HEK293T (cell line): ENCODE measurements at regions not wholly inside any gene's neighbourhood (a gene's known extent, or its start where the extent isn't known, plus 50 kb on each side); places are given as distances from the start of the nearest gene placed in this dataset.
"Not testable (repeated sequence)": the region's sequence is repeated elsewhere in the genome, so short reads cannot be mapped to it uniquely, and the experiment has no call there.

Experiments used
- ARNT ChIP-seq: fragments of 450-650 bp; IDR thresholded peaks from 2 replicates; pipeline ENCODE4 v1.6.1; 2017; ENCODE audit warnings: mild to moderate bottlenecking
- BHLHE40 ChIP-seq: fragments of 450-650 bp; IDR thresholded peaks from 2 replicates; pipeline ENCODE4 v1.6.1; 2016; ENCODE audit warnings: mild to moderate bottlenecking, moderate library complexity, borderline replicate concordance
- CTBP1 ChIP-seq: fragments of 450-650 bp; IDR thresholded peaks from 2 replicates; pipeline ENCODE4 v1.6.1; 2016; ENCODE audit warnings: borderline replicate concordance
- FOXM1 ChIP-seq: fragments of 450-650 bp; IDR thresholded peaks from 2 replicates; pipeline ENCODE4 v1.6.1; 2017; ENCODE audit warnings: mild to moderate bottlenecking, borderline replicate concordance
- HDGF ChIP-seq: fragments of 450-650 bp; IDR thresholded peaks from 2 replicates; pipeline ENCODE4 v1.6.1; 2017; ENCODE audit warnings: antibody characterized with exemption, borderline replicate concordance
- NFRKB ChIP-seq: fragments of 450-650 bp; IDR thresholded peaks from 2 replicates; pipeline ENCODE4 v1.6.1; 2016; ENCODE audit warnings: mild to moderate bottlenecking, moderate library complexity
- SP1 ChIP-seq: fragments of 450-650 bp; IDR thresholded peaks from 2 replicates; pipeline ENCODE4 v1.6.1; 2017
- SUZ12 ChIP-seq: fragments of 450-650 bp; IDR thresholded peaks from 2 replicates; pipeline ENCODE4 v1.6.1; 2016; ENCODE audit warnings: mild to moderate bottlenecking
- TARDBP ChIP-seq: fragments of 450-650 bp; IDR thresholded peaks from 2 replicates; pipeline ENCODE4 v1.6.1; 2016
- ZNF384 ChIP-seq: fragments of 450-650 bp; IDR thresholded peaks from 2 replicates; pipeline ENCODE4 v1.6.1; 2016

DNA sequence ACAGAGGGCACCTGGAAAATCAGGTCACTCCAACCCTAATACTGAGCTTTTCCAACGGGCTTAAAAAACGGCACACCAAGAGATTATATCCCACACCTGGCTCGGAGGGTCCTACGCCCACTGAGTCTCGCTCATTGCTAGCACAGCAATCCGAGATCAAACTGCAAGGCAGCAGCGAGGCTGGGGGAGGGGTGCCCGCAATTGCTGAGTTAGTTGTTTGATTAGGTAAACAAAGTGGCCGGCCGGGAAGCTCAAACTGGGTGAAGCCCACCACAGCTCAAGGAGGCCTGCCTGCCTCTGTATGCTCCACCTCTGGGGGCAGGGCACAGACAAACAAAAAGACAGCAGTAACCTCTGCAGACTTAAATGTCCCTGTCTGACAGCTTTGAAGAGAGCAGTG is 108.8 kb upstream of the GRIA1 start:
- TF ChIP-seq SP1, BHLHE40, SUZ12, TARDBP, ARNT, HDGF, FOXM1, CTBP1, NFRKB, ZNF384: not testable (repeated sequence)
